DND-41 (cell line): ENCODE measurements at regions not wholly inside any gene's neighbourhood (a gene's known extent, or its start where the extent isn't known, plus 50 kb on each side); places are given as distances from the start of the nearest gene placed in this dataset.

ENCODE experiments used
- ATAC-seq: fragments of 200-7000 bp; cut with Tn5 transposase; 3 replicates; pipeline ENCODE4 v1.9.1; 2021; ENCODE audit warnings: low read depth; ENCODE audit not compliant: insufficient read depth
- DNase-seq: peaks from one replicate; pipeline ENCODE4 v3.0.0-alpha.2; 2020
- H2AFZ ChIP-seq: 2 replicates; pipeline ENCODE4 v1.6.0; 2012; ENCODE audit warnings: low read depth, low read length
- H3K27ac ChIP-seq: 2 replicates; pipeline ENCODE4 v1.5.1; 2012; ENCODE audit warnings: low read length, inconsistent platforms
- H3K27me3 ChIP-seq: fragments of 200-600 bp; sonication (generic); 2 replicates; pipeline ENCODE4 v1.6.0; 2012; ENCODE audit warnings: low read length, mild to moderate bottlenecking, inconsistent platforms; ENCODE audit not compliant: insufficient read depth, poor library complexity
- H3K36me3 ChIP-seq: 2 replicates; pipeline ENCODE4 v1.5.1; 2012; ENCODE audit warnings: low read length, inconsistent platforms; ENCODE audit not compliant: insufficient read depth
- H3K4me1 ChIP-seq: 2 replicates; pipeline ENCODE4 v1.5.1; 2012; ENCODE audit warnings: mild to moderate bottlenecking, low read length; ENCODE audit not compliant: insufficient read depth
- H3K4me2 ChIP-seq: 2 replicates; pipeline ENCODE4 v1.6.0; 2012; ENCODE audit warnings: mild to moderate bottlenecking, moderate library complexity, low read length, inconsistent platforms; ENCODE audit not compliant: insufficient read depth
- H3K4me3 ChIP-seq, 2 experiments: fragments of 200-600 bp in 1 of 2; shearing (Covaris generic) in 1 of 2; 2 replicates each; pipeline ENCODE4 v1.5.1; 2012 to 2016; ENCODE audit warnings: inconsistent platforms in 2 of 2, low read length in 2 of 2, mild to moderate bottlenecking in 2 of 2, low read depth in 1 of 2, moderate library complexity in 1 of 2
- H3K79me2 ChIP-seq: 2 replicates; pipeline ENCODE4 v1.6.0; 2012; ENCODE audit warnings: low read length, inconsistent platforms; ENCODE audit not compliant: insufficient read depth
- H3K9ac ChIP-seq: 2 replicates; pipeline ENCODE4 v1.6.0; 2012; ENCODE audit warnings: low read depth, mild to moderate bottlenecking, inconsistent platforms, low read length, moderate library complexity
- H3K9me3 ChIP-seq: 2 replicates; pipeline ENCODE4 v1.5.1; 2012; ENCODE audit warnings: low read length, moderate library complexity, mild to moderate bottlenecking, inconsistent platforms; ENCODE audit not compliant: insufficient read depth, severe bottlenecking
- H4K20me1 ChIP-seq: 2 replicates; pipeline ENCODE4 v1.6.0; 2012; ENCODE audit warnings: low read length; ENCODE audit not compliant: insufficient read depth
- EZH2 ChIP-seq: IDR thresholded peaks from 3 replicates; pipeline ENCODE4 v1.6.1; 2012; ENCODE audit warnings: borderline replicate concordance, low read depth, mild to moderate bottlenecking, moderate library complexity, low read length, inconsistent platforms; ENCODE audit not compliant: severe bottlenecking
- TF ChIP-seq, protein P1 (sequence below): IDR thresholded peaks from 2 replicates; pipeline ENCODE4 v1.5.1; 2012; ENCODE audit warnings: borderline replicate concordance, low read length, moderate library complexity, mild to moderate bottlenecking; ENCODE audit not compliant: poor library complexity, severe bottlenecking; ENCODE audit errors: extremely low read depth

DNA sequence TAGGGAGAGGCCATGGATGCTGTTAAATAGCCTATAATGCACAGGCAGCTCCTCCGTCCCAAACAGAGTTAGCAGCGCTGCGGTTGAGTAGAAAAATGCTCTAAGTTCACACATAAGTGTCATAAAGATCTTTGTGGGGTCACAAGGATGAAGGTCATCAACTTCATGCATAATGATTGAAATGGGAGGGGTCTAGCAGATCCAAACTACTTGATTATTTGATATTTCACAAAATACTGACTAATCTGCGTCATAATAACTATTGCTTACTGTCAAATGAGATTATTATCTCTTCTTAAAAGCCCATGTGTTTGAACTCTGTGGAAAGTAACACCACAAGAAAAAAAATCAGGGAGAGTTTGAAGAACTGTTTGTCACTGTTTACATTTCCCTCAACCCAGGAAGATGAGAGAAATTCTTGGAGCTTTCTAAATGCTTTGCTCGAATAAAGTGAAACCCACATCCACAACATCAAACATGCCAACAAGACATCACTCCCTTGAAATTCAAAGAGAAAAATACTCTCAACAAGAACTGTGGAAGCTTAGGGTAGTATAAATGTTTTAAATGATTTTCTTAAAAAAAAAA lies 50.5 kb upstream of the CREB1 start:
- H3K36me3 ChIP-seq = no peaks in the 10 kb centered on the region
- H2AFZ ChIP-seq = no peak overlapping the region
- ATAC-seq (no peak), DNase-seq (no peak)
- no peak overlapping the region for H3K27ac ChIP-seq
- H4K20me1 ChIP-seq = no peaks in the 10 kb centered on the region
- H3K9me3 ChIP-seq = no peaks in the 10 kb centered on the region
- no peak overlapping the region for H3K4me3 ChIP-seq
- H3K27me3 ChIP-seq = peaks cover 12% of the 10 kb centered on the region
- no peak for TF ChIP-seq EZH2
- TF ChIP-seq, protein P1, sequence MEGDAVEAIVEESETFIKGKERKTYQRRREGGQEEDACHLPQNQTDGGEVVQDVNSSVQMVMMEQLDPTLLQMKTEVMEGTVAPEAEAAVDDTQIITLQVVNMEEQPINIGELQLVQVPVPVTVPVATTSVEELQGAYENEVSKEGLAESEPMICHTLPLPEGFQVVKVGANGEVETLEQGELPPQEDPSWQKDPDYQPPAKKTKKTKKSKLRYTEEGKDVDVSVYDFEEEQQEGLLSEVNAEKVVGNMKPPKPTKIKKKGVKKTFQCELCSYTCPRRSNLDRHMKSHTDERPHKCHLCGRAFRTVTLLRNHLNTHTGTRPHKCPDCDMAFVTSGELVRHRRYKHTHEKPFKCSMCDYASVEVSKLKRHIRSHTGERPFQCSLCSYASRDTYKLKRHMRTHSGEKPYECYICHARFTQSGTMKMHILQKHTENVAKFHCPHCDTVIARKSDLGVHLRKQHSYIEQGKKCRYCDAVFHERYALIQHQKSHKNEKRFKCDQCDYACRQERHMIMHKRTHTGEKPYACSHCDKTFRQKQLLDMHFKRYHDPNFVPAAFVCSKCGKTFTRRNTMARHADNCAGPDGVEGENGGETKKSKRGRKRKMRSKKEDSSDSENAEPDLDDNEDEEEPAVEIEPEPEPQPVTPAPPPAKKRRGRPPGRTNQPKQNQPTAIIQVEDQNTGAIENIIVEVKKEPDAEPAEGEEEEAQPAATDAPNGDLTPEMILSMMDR = no peak
- H3K79me2 ChIP-seq = no peaks in the 10 kb centered on the region
- H3K4me1 ChIP-seq = peaks cover 7% of the 10 kb centered on the region
- H3K9ac ChIP-seq = no peak overlapping the region
- no peak overlapping the region for H3K4me2 ChIP-seq
